T47D (cell line): ENCODE measurements at regions not wholly inside any gene's neighbourhood (a gene's known extent, or its start where the extent isn't known, plus 50 kb on each side); places are given as distances from the start of the nearest gene placed in this dataset.
"Not testable (repeated sequence)": the region's sequence is repeated elsewhere in the genome, so short reads cannot be mapped to it uniquely, and the experiment has no call there.

Experiments
- DNase-seq, 2 experiments: peaks; one replicate each; pipeline versions ENCODE4 v3.0.0 to v3.0.0-alpha.2; 2011 to 2012; ENCODE audit warnings: low read depth in 1 of 2, low spot score in 1 of 2
- JUND ChIP-seq: IDR thresholded peaks from 2 replicates; pipeline ENCODE4 v1.6.1; 2012; ENCODE audit warnings: low read depth
- in situ Hi-C: cut with HindIII; loops from 2 replicates; pipeline ENCODE4 v1.10.0; 2016; ENCODE audit warnings: low sequenced_read_pairs, low pct_unique_long_range_greater_than_20kb

GRCh38 chr3:3305841-3306240 lies 126.3 kb upstream of the CRBN start:
- DNase-seq, result no peak
- TF ChIP-seq JUND, result no peak
- in situ Hi-C loops, result no loop called here

- DNase-seq, result no peak
- in situ Hi-C loops, result no loop called here
- no peak for TF ChIP-seq JUND
Measured at GRCh38 chr3:3305084-3305483, 125.6 kb upstream of the CRBN start.

DNA sequence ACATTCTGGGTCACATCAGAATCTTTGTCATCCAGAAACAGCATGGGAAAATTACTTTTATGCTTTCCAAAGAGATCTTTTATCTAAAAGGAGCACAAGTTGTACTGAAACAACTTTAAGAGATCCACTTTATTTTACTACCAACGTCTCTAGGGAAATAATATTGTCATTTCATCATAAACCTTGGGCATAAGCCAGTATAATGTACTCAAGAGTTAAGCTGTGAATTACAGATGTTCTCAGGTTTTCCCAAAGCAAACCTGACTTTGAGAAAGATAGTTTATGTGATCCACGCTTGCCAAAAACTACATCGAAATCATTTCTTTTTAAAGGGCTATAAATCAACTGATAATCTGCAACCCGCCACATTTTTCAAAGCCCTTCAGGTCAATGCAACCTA lies 124.1 kb upstream of the CRBN start:
- DNase-seq, result no peak
- in situ Hi-C loops, result no loop called here
- TF ChIP-seq JUND, result no peak

GRCh38 chr3:3302964-3303363 lies 123.5 kb upstream of the CRBN start:
- in situ Hi-C loops, result no loop called here
- no peak for DNase-seq
- no peak for TF ChIP-seq JUND

- no peak for TF ChIP-seq JUND
- in situ Hi-C loops, result no loop called here
- DNase-seq, result no peak
Measured at GRCh38 chr3:3301476-3301875, 122.0 kb upstream of the CRBN start.

DNA sequence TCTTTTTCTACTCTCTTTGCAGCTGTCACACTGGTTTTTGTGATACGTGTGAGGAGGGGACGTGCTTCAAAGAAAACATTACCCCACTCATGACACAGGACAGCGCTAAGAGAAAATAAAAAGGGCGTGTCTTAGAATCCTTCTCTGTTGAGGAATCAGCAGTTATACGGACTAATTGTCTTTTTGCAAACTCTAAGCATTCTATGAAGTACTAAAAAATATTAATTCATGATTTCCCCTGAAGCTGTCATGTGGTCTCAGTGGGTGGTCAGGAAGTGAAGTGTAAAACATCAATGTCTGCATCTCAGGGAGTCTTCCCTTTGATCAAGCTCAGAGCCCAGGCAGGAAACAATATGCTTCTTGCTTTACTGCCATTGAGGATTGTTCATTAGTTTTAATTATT lies 117.5 kb upstream of the CRBN start:
- in situ Hi-C loops, result no loop called here
- no peak for DNase-seq
- TF ChIP-seq JUND, result no peak

DNA sequence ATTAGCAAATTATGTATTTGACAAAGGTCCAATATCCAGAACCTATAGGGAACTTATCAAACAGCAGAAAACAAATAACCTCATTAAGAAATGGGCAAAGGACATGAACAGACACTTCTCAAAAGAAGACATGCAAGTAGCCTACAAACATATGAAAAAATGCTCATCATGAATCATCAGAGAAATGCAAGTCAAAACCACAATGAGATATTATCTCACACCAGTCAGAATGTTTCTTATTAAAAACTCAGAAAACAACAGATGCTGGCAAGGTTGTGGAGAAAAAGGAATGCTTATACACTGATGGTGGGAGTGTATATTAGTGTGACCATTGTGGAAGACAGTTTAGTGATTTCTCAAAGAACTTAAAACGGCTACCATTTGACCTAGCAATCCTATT lies 116.1 kb upstream of the CRBN start:
- no peak for TF ChIP-seq JUND
- DNase-seq, result no peak
- in situ Hi-C loops, result no loop called here

- peak in 1 of 2 experiments; percentile 7 for DNase-seq
- in situ Hi-C loops, result not testable (repeated sequence)
Measured at GRCh38 chr3:3291756-3292283, 112.3 kb upstream of the CRBN start.

GRCh38 chr3:3288255-3288654 lies 108.8 kb upstream of the CRBN start:
- TF ChIP-seq JUND, result no peak

GRCh38 chr3:3286014-3286413 lies 106.5 kb upstream of the CRBN start:
- in situ Hi-C loops, result no loop called here
- TF ChIP-seq JUND, result no peak
- no peak for DNase-seq

More at GRCh38 chr3:3288255-3288654, 108.8 kb upstream of the CRBN start:
- in situ Hi-C loops, result no loop called here
- no peak for DNase-seq

- in situ Hi-C loops, result no loop called here
- DNase-seq, result no peak
- TF ChIP-seq JUND, result no peak
Measured at GRCh38 chr3:3281024-3281423, 101.5 kb upstream of the CRBN start.

DNA sequence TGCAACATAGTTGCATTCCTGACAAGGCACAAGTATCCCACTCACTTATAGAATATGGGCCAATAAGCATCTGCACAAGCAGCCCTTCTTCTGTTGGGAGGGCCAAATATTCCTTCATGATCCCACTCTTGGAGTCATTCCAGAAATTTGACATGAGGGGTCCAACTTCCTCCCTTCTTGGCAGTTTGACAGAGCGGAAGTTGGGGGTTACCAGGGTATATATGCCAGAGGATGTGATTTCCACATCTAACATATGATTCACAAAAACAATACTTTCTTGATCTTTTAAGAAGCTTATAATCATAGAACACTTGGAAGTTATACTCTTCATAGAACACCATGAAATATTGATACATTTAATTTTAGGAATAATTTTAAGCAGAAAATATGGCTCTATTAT lies 100.9 kb upstream of the CRBN start:
- no peak for TF ChIP-seq JUND
- DNase-seq, result no peak
- in situ Hi-C loops, result no loop called here

GRCh38 chr3:3278073-3278472 lies 98.6 kb upstream of the CRBN start:
- TF ChIP-seq JUND, result no peak
- no peak for DNase-seq
- in situ Hi-C loops, result no loop called here

DNA sequence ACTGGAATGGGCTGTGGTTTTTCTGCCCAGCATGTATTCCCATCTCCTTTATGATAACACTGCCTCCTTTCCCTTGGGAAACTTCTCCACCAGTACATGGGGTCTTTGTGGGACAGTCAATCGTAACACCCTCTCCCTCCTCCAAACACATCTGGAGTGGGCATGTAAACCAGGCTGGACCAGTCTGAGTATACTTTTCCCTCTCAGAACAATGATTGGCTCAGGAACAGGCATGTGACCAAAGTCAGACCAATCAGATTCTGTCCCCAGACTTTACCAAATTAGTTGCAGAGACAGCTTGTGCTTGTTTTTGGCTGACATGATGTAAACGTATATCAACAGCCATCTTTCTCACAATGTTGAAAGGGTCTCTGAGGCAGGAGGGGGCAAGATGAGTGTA lies 97.1 kb upstream of the CRBN start:
- in situ Hi-C loops, result no loop called here
- no peak for TF ChIP-seq JUND
- DNase-seq, result no peak
